ENCODE measurements at regions not wholly inside any gene's neighbourhood (a gene's known extent, or its start where the extent isn't known, plus 50 kb on each side); places are given as distances from the start of the nearest gene placed in this dataset.

- TF ChIP-seq FOSL1 (IDR thresholded peaks at IDR 0.05; ENCODE audit: insufficient read depth, low read depth, low read length) (no peak), ZNF274 (IDR thresholded peaks at IDR 0.05; ENCODE audit: borderline replicate concordance, extremely low read depth, low read length) (no peak), TCF12 (IDR thresholded peaks at IDR 0.05; ENCODE audit: low read depth, low read length) (no peak)
These were observed 242.1 kb downstream of the DLL1 start (continued) for GRCh38 chr6:170048615-170049256.

All from H1 (cell line).